CD14-positive monocyte (primary cell): ENCODE measurements at regions not wholly inside any gene's neighbourhood (a gene's known extent, or its start where the extent isn't known, plus 50 kb on each side); places are given as distances from the start of the nearest gene placed in this dataset.

Experiments used
- DNase-seq, 3 donors: peaks; one replicate each; pipeline ENCODE4 v3.0.0-alpha.2; 2011 to 2022
- H2AFZ ChIP-seq: 2 replicates; pipeline ENCODE4 v1.6.0; 2012; ENCODE audit warnings: mild to moderate bottlenecking, low read depth, low read length, inconsistent platforms; ENCODE audit not compliant: insufficient read depth, poor library complexity, severe bottlenecking
- H3K27ac ChIP-seq, 2 donors: 1 replicate in 1 of 2; 2 replicates in 1 of 2; pipeline ENCODE4 v1.5.1; 2012 to 2013; ENCODE audit warnings: low read length in 2 of 2, control low read depth in 1 of 2, inconsistent platforms in 1 of 2, low read depth in 1 of 2, mild to moderate bottlenecking in 1 of 2
- H3K27me3 ChIP-seq, 2 donors: one replicate each; pipeline versions ENCODE4 v1.6.0 to v1.6.1; 2011 to 2013; ENCODE audit warnings: low read length in 2 of 2; ENCODE audit not compliant: control insufficient read depth in 2 of 2, insufficient read depth in 2 of 2
- H3K36me3 ChIP-seq, 2 donors: replicated peaks in 1 of 2; 1 replicate in 1 of 2; 2 replicates in 1 of 2; pipeline versions ENCODE4 v1.5.1 to v1.6.1; 2012 to 2013; ENCODE audit warnings: low read length in 2 of 2, control low read depth in 1 of 2, inconsistent platforms in 1 of 2, mild to moderate bottlenecking in 1 of 2; ENCODE audit not compliant: insufficient read depth in 2 of 2, control insufficient read depth in 1 of 2
- H3K4me1 ChIP-seq, 2 donors: 1 replicate in 1 of 2; 2 replicates in 1 of 2; pipeline versions ENCODE4 v1.5.1 to v1.6.1; 2012 to 2013; ENCODE audit warnings: low read length in 2 of 2, control low read depth in 1 of 2, inconsistent platforms in 1 of 2, mild to moderate bottlenecking in 1 of 2, moderate library complexity in 1 of 2; ENCODE audit not compliant: insufficient read depth in 2 of 2, control insufficient read depth in 1 of 2
- H3K4me2 ChIP-seq: replicated peaks from 2 replicates; pipeline ENCODE3; 2012; ENCODE audit warnings: low read length, moderate library complexity, mild to moderate bottlenecking; ENCODE audit not compliant: poor library complexity, severe bottlenecking; ENCODE audit errors: extremely low read depth
- H3K4me3 ChIP-seq, 3 experiments: fragments of 200-600 bp in 1 of 3; sonication (generic) in 1 of 3; replicated peaks in 1 of 3; 1 replicate in 2 of 3; 2 replicates in 1 of 3; pipeline ENCODE4 v1.5.1; 2011 to 2013; ENCODE audit warnings: low read length in 3 of 3, mild to moderate bottlenecking in 3 of 3, control low read depth in 2 of 3, low read depth in 2 of 3, inconsistent platforms in 1 of 3, moderate library complexity in 1 of 3
- H3K79me2 ChIP-seq: 2 replicates; pipeline ENCODE4 v1.6.0; 2012; ENCODE audit warnings: mild to moderate bottlenecking, control low read depth, inconsistent platforms, low read length, moderate library complexity; ENCODE audit not compliant: insufficient read depth
- H3K9ac ChIP-seq: 2 replicates; pipeline ENCODE4 v1.6.0; 2017; ENCODE audit warnings: low read length, mild to moderate bottlenecking; ENCODE audit not compliant: insufficient read depth, poor library complexity, severe bottlenecking
- H3K9me3 ChIP-seq, 2 donors: replicated peaks in 1 of 2; 1 replicate in 1 of 2; 2 replicates in 1 of 2; pipeline versions ENCODE4 v1.5.1 to v1.6.1; 2012 to 2013; ENCODE audit warnings: low read length in 2 of 2, control low read depth in 1 of 2; ENCODE audit not compliant: control insufficient read depth in 1 of 2, insufficient read depth in 1 of 2
- H4K20me1 ChIP-seq: 2 replicates; pipeline ENCODE4 v1.6.0; 2012; ENCODE audit warnings: mild to moderate bottlenecking, low read length, control low read depth, moderate library complexity; ENCODE audit not compliant: insufficient read depth
- H3K27ac Mint-ChIP-seq, 7 donors: one replicate each; pipeline ENCODE4 v1.8.0; 2020; ENCODE audit warnings: mild to moderate bottlenecking in 7 of 7, mixed read lengths in 7 of 7, moderate library complexity in 6 of 7, inconsistent platforms in 2 of 7
- H3K27me3 Mint-ChIP-seq, 3 donors: one replicate each; pipeline ENCODE4 v1.8.0; 2021 to 2022; ENCODE audit warnings: low read depth in 3 of 3, mild to moderate bottlenecking in 3 of 3, mixed read lengths in 3 of 3, moderate library complexity in 3 of 3, inconsistent platforms in 1 of 3
- H3K36me3 Mint-ChIP-seq, 2 donors: one replicate each; pipeline ENCODE4 v1.8.0; 2020; ENCODE audit warnings: mixed read lengths in 2 of 2, inconsistent platforms in 1 of 2, mild to moderate bottlenecking in 1 of 2
- H3K4me1 Mint-ChIP-seq: one replicate; pipeline ENCODE4 v1.8.0; 2020; ENCODE audit warnings: mild to moderate bottlenecking, mixed read lengths
- H3K4me3 Mint-ChIP-seq, 2 donors: one replicate each; pipeline ENCODE4 v1.8.0; 2020; ENCODE audit warnings: mild to moderate bottlenecking in 2 of 2, mixed read lengths in 2 of 2, moderate library complexity in 1 of 2
- H3K9me3 Mint-ChIP-seq, 7 donors: one replicate each; pipeline ENCODE4 v1.8.0; 2020 to 2022; ENCODE audit warnings: mixed read lengths in 7 of 7, mild to moderate bottlenecking in 6 of 7, moderate library complexity in 6 of 7, inconsistent platforms in 2 of 7
- CTCF ChIP-seq: fragments of 200-600 bp; IDR thresholded peaks from one replicate; pipeline ENCODE4 v1.8.0; 2022; ENCODE audit warnings: antibody characterized with exemption, mild to moderate bottlenecking
- WGBS: methylation state at CpG from one replicate; pipeline ENCODE4 v1.1.5; 2013; ENCODE audit warnings: missing lambda C conversion rate; ENCODE audit not compliant: insufficient coverage; 5-methylcytosine and 5-hydroxymethylcytosine counted together
- intact Hi-C, 2 donors: fragments of 100-400 bp; cut with micrococcal nuclease; formaldehyde crosslinking; loops; one replicate each; pipeline versions ENCODE4 v1.15.0 to v1.15.1; 2023

GRCh38 chr1:4174291-4175200 is 274.5 kb upstream of the C1orf174 start:
- no peak overlapping the region for H3K4me3 Mint-ChIP-seq
- 92% methylated on average over 16 of the region's 21 CpGs for WGBS
- peaks cover 0 to 3% (median 0%) of the 10 kb centered on the region in 7 donors for H3K9me3 Mint-ChIP-seq
- no peak for DNase-seq
- H3K9me3 ChIP-seq, result no peaks in the 10 kb centered on the region
- H3K36me3 Mint-ChIP-seq, result no peaks in the 10 kb centered on the region
- no peak for TF ChIP-seq CTCF
- H3K27me3 ChIP-seq, result no peaks in the 10 kb centered on the region
- H3K4me3 ChIP-seq, result no peak overlapping the region
- no peak overlapping the region for H3K27ac ChIP-seq
- H3K4me2 ChIP-seq, result no peak overlapping the region
- H3K9ac ChIP-seq, result no peak overlapping the region
- H3K36me3 ChIP-seq, result no peaks in the 10 kb centered on the region
- no peaks in the 10 kb centered on the region for H4K20me1 ChIP-seq
- H3K4me1 Mint-ChIP-seq, result no peaks in the 10 kb centered on the region
- no peak overlapping the region for H3K27ac Mint-ChIP-seq
- intact Hi-C loops, result no loop called here
- peaks cover 2 to 4% (median 3%) of the 10 kb centered on the region in 3 donors for H3K27me3 Mint-ChIP-seq
- H2AFZ ChIP-seq, result no peak overlapping the region
- H3K4me1 ChIP-seq, result no peaks in the 10 kb centered on the region
- no peaks in the 10 kb centered on the region for H3K79me2 ChIP-seq

- 88% methylated on average over 9 of the region's 10 CpGs for WGBS
- H4K20me1 ChIP-seq, result no peaks in the 10 kb centered on the region
- Mint-ChIP-seq H3K27ac (no peak overlapping the region), H3K27me3 (peaks cover 2 to 5% (median 2%) of the 10 kb centered on the region in 3 donors), H3K9me3 (peaks cover 0 to 2% (median 0%) of the 10 kb centered on the region in 7 donors), H3K36me3 (no peaks in the 10 kb centered on the region), H3K4me3 (no peak overlapping the region), H3K4me1 (no peaks in the 10 kb centered on the region)
- H2AFZ ChIP-seq, result no peak overlapping the region
- H3K9me3 ChIP-seq, result no peaks in the 10 kb centered on the region
- H3K27me3 ChIP-seq, result no peaks in the 10 kb centered on the region
- no peak overlapping the region for H3K4me2 ChIP-seq
- DNase-seq, result no peak
- TF ChIP-seq CTCF, result no peak
- no peak overlapping the region for H3K9ac ChIP-seq
- no peaks in the 10 kb centered on the region for H3K36me3 ChIP-seq
- no peaks in the 10 kb centered on the region for H3K4me1 ChIP-seq
- no peaks in the 10 kb centered on the region for H3K79me2 ChIP-seq
- intact Hi-C loops, result no loop called here
- no peak overlapping the region for H3K27ac ChIP-seq
- no peak overlapping the region for H3K4me3 ChIP-seq
These were observed 275.7 kb upstream of the C1orf174 start for GRCh38 chr1:4175566-4176405.
